GM19035 (cell line): ENCODE measurements at regions not wholly inside any gene's neighbourhood (a gene's known extent, or its start where the extent isn't known, plus 50 kb on each side); places are given as distances from the start of the nearest gene placed in this dataset.

Source experiments
- ATAC-seq: cut with Tn5 transposase; IDR thresholded peaks from one replicate; pipeline ENCODE4 v1.9.1; 2021; ENCODE audit not compliant: unreplicated experiment

DNA sequence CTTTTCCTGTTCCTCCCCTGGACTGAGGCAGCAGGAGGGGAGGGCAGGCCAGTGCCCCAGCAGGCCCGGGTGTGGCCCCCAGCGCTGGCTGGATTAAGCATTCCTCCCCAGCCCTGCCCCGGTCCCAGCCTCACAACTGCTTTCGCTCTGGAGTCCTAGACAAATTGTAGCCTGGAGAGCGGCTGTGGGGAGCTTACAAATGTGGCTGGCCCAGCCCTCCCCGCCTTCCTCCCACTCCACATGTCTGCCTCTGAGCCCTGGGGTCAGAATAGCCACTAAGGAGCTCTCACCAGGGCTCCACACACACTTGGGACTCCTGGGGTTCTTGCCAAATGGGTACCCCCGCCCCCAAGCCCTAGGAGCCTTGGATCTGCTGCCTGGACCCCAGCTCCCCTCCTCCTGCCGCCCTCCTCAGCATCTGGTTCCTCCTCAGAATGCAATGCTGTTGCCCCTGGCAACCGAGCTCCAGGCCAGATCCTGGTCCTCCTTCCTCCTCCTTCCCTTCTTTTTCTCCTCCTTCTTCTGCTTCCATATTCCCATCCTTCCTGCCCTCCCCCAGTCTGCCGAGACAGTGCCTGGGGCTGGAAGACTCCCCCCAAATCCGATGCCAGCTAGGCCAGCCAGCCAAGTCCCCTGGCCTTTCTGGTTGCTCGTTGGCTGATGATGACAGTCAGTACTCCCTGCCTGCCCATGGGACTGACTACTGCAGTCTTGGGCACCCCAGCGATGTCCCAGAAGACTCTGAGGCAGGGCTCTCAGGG, 91.1 kb downstream of the LINGO1 start:
- ATAC-seq = no peak

DNA sequence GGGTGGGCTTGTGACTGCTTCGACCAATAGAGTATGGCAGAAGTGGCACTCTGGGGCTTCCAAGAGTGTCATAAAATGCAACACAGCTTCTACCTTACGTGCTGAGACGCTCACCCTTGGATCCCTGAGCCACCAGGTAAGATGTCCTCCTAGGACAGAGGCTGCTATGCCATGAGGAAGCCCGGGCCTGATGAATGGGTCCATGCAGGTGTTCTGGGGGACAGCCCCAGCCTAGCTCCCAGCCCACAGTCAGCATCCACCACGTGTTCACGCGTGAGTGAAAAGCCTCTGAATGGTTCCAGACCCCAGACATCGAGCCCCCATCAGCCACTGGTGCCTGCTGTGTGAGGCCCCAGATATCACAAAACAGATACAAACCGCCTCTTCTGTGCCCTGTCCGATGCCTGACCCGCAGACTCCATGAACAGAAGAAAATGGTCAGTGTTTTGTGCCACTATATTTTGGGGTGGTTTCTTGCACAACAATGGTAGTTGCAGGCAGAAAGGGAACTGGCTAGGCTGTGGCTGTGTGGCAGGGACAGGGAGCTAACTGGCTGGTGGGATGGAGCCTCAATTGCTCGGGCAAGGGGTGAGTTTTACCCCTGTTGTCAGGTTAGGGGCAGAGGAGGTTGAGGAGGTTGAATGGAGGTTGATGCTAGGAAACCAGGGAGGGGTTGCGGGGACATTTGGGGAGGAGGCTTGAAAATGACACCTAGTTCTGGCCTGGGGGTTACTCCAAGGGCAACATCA, 92.2 kb downstream of the LINGO1 start:
- ATAC-seq = no peak

DNA sequence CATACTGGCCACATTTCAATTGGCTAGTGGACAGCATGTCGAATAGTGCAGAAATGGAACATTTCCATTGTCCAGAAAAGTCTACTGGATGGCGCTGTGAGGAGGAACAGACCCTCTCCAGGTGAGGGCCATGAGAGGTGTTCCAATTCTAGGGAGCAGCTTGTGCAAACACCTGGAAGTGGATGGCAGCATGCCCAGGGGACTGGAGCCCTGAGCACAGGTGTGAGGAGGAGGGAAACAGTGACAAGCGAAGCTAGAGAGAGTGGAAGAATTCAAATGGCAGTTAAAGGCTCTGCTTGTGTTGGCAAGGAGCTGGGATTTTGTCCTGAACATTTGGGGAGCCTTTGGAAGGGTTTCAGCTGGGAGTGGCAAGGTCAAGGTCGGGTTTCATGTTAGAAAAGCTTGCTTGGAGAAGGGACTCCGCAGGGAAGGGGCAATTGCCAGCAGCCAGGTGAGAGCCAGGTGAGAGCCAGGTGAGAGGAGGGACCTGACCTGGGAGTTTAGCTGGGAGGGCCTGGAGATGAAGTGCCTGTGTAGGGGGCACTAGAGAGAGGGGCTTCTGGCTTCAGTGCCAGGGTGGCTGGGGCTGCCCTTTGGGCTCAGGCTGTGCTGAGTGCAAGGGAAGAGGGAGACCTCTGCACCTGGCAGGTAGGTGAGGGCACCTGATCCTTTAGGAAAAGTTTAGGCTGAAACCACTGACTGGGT, 93.8 kb downstream of the LINGO1 start:
- ATAC-seq = no peak

DNA sequence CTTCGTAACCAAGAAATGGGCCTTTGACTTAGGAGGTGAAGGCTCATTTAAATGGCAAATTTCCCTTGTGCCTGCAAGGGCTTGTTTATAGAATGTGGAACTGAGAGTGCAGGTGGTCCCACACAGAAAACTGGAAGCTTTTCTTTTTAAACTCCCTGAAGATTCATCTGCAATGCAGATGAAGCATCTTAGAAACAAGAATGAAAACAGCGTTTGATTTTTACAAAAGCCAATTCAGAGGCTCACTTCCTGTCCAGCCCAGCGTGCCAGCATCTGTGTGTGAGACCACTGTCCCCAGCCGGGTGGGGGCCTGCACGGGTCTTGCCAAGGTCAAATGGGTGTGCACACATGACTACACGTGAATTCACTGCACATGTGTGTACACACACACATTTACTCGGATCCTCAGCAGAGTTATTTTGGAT, 94.7 kb downstream of the LINGO1 start:
- peak; percentile 74 for ATAC-seq

DNA sequence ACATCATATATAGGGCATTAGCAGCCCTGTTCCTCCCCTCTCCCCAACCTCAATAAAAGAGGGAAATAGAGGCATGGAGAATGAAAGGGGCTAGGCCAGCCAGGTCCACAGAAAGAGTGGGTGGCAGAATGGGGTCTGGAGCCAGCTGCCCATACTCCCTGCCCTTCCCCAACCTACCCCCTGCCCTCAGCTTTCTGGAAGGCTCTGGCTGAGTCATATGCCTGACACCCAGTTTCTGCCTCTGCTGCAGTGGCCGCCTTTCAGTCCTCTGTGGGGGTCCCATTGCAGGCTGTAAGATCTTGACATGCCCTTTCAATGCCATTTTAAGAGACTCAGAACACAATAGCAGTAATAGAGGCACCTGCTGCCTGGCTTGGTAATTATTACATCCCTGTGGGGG, 95.7 kb downstream of the LINGO1 start:
- ATAC-seq = no peak

DNA sequence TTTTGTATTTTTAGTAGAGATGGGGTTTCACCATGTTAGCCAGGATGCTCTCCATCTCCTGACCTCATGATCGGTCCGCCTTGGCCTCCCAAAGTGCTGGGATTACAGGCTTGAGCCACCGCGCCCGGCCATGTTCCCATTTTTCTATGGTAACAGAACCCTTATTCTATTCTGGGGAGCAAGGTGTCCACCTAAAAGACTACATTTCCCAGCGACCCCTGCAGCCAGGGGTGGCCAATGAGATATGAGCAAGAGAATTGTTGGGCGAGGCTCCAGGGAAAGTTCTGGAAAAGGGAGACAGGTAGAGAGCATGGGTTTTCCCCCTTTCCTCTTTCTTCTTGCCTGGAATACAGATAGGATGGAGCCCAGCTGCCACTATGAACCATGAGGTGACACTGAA, 96.9 kb downstream of the LINGO1 start:
- no peak for ATAC-seq
